HG03066 (cell line): ENCODE measurements at regions not wholly inside any gene's neighbourhood (a gene's known extent, or its start where the extent isn't known, plus 50 kb on each side); places are given as distances from the start of the nearest gene placed in this dataset.
"Not testable (repeated sequence)": the region's sequence is repeated elsewhere in the genome, so short reads cannot be mapped to it uniquely, and the experiment has no call there.

Experiments used
- ATAC-seq: cut with Tn5 transposase; IDR thresholded peaks from one replicate; pipeline ENCODE4 v1.9.1; 2021; ENCODE audit warnings: low read depth; ENCODE audit not compliant: unreplicated experiment

GRCh38 chr6:14383393-14384174, 266.0 kb downstream of the CD83 start:
- no peak for ATAC-seq

GRCh38 chr6:14384175-14384949, 266.8 kb downstream of the CD83 start:
- no peak for ATAC-seq

- no peak for ATAC-seq
These were observed 268.7 kb downstream of the CD83 start for GRCh38 chr6:14386263-14386662.

GRCh38 chr6:14386668-14387067, 269.1 kb downstream of the CD83 start:
- no peak for ATAC-seq

GRCh38 chr6:14388371-14388770, 270.8 kb downstream of the CD83 start:
- ATAC-seq, result no peak

- not testable (repeated sequence) for ATAC-seq
These were observed 272.2 kb downstream of the CD83 start for GRCh38 chr6:14389776-14390175.

GRCh38 chr6:14390805-14391204, 273.2 kb downstream of the CD83 start:
- no peak for ATAC-seq

GRCh38 chr6:14393910-14394309, 276.3 kb downstream of the CD83 start:
- ATAC-seq, result no peak

- ATAC-seq, result no peak
These were observed 278.8 kb downstream of the CD83 start for GRCh38 chr6:14396392-14396791.

GRCh38 chr6:14396826-14397517, 279.4 kb downstream of the CD83 start:
- ATAC-seq, result no peak

GRCh38 chr6:14397518-14397901, 279.9 kb downstream of the CD83 start:
- no peak for ATAC-seq

- no peak for ATAC-seq
These were observed 281.4 kb downstream of the CD83 start for GRCh38 chr6:14398953-14399352.

- ATAC-seq, result no peak
These were observed 282.1 kb downstream of the CD83 start for GRCh38 chr6:14399635-14400034.

GRCh38 chr6:14401246-14401645, 283.7 kb downstream of the CD83 start:
- no peak for ATAC-seq

GRCh38 chr6:14406614-14407331, 289.2 kb downstream of the CD83 start:
- ATAC-seq, result no peak

GRCh38 chr6:14408446-14408845, 290.9 kb downstream of the CD83 start:
- ATAC-seq, result no peak

- no peak for ATAC-seq
These were observed 294.5 kb downstream of the CD83 start for GRCh38 chr6:14412026-14412425.

- no peak for ATAC-seq
These were observed 297.9 kb downstream of the CD83 start for GRCh38 chr6:14415452-14415851.

GRCh38 chr6:14417377-14417776, 299.8 kb downstream of the CD83 start:
- no peak for ATAC-seq

GRCh38 chr6:14419224-14419623, 301.7 kb downstream of the CD83 start:
- ATAC-seq, result not testable (repeated sequence)

GRCh38 chr6:14422061-14422460, 304.5 kb downstream of the CD83 start:
- no peak for ATAC-seq
